Adrenal gland (tissue), 9 donors: ENCODE measurements at regions not wholly inside any gene's neighbourhood (a gene's known extent, or its start where the extent isn't known, plus 50 kb on each side); places are given as distances from the start of the nearest gene placed in this dataset.

Experiments used
- DNase-seq, 7 donors: peaks; one replicate each; pipeline ENCODE4 v3.0.0-alpha.2; 2019 to 2020
- H3K27ac ChIP-seq, 5 donors: fragments of 200-600 bp; sonication (generic) in 4 of 5; 1 replicate in 3 of 5; 2 replicates in 2 of 5; pipeline versions ENCODE4 v1.5.1 to v1.8.0; 2016 to 2020; ENCODE audit warnings: mild to moderate bottlenecking in 1 of 5
- H3K27me3 ChIP-seq: fragments of 200-600 bp; 2 replicates; pipeline ENCODE4 v1.8.0; 2021
- H3K36me3 ChIP-seq, 2 donors: fragments of 200-600 bp; replicated peaks in 1 of 2; 1 replicate in 1 of 2; 2 replicates in 1 of 2; pipeline versions ENCODE4 v1.5.1 to v1.8.0; 2018 to 2022
- H3K4me1 ChIP-seq, 2 donors: fragments of 200-600 bp; replicated peaks in 1 of 2; 1 replicate in 1 of 2; 2 replicates in 1 of 2; pipeline versions ENCODE4 v1.5.1 to v1.8.0; 2018 to 2021
- H3K4me3 ChIP-seq, 4 donors: fragments of 200-600 bp; sonication (generic) in 3 of 4; one replicate each; pipeline ENCODE4 v1.5.1; 2016 to 2018
- H3K9me3 ChIP-seq, 3 donors: fragments of 200-600 bp; sonication (generic) in 1 of 3; replicated peaks in 1 of 3; 1 replicate in 2 of 3; 2 replicates in 1 of 3; pipeline versions ENCODE4 v1.5.1 to v1.8.0; 2016 to 2021
- CTCF ChIP-seq, 6 experiments: fragments of 450-650 bp in 4 of 6; fragments of 200-600 bp in 2 of 6; sonication (generic) in 1 of 6; IDR thresholded peaks; 1 replicate in 5 of 6; 2 replicates in 1 of 6; pipeline versions ENCODE4 v1.5.1 to v1.8.0; 2016 to 2021; ENCODE audit warnings: antibody characterized with exemption in 6 of 6, mild to moderate bottlenecking in 2 of 6, moderate library complexity in 1 of 6
- POLR2A ChIP-seq, 2 donors: fragments of 450-650 bp; IDR thresholded peaks; one replicate each; pipeline ENCODE4 v1.6.1; 2017; ENCODE audit warnings: antibody characterized with exemption in 2 of 2, mild to moderate bottlenecking in 2 of 2, moderate library complexity in 1 of 2
- WGBS, 4 donors: extraction: QIAGEN DNeasy Blood & Tissue Kit in 2 of 4; methylation state at CpG; one replicate each; pipeline versions ENCODE4 v1.1.5 to v1.1.7; 2013 to 2017; 5-methylcytosine and 5-hydroxymethylcytosine counted together
- intact Hi-C, 2 donors: fragments of 100-400 bp; cut with DNase I; formaldehyde crosslinking; loops; one replicate each; pipeline versions ENCODE4 v1.14.1 to v1.15.0; 2022 to 2023
- donor health status: healthy with polysubstance abuse.
- donor health status: Bipolar disorder and iron deficiency.
- donor health status: DM: yes; HTN: yes; CAD: no.
- donor health status: DM: no; HTN: no; CAD: no.
- donor health status: DM: no; HTN: no; CAD: no.

DNA sequence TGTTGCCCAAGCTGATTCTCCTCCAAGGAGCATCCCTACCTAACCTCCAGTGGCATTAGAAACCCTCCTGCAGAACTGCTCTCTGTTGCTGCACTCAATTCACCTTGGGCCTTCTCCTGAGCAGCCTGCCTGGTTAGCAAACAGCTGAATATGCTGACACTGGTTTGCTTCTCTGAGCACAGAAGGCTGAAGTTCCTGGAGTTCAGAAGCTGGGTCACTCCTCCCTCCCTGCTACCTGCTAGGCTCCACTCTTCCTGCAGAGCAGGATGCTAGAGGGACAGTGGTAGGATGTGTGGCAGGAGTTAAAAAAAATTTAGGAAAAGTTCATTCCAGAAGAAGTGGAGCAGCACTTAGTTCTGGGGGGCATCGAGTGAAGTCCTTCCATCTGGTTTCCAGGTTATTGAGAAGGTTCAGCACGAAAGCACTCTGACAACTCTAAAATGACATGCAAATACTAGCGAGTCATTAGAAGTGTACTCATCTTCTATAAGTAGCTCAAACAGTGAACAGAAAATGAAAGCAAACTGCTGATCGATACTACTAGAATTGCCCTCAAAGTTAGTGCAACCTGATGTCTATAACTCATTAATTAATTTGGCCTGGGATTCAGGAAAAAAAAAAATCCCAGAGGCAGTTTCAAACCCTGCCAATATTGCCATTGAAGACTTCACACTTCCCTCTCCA is 293.7 kb downstream of the POU4F1 start:
- no peak for TF ChIP-seq POLR2A (IDR thresholded peaks at IDR 0.05)
- TF ChIP-seq CTCF (IDR thresholded peaks at IDR 0.05), result no peak
- Histone ChIP-seq H3K4me3 (no peak overlapping the region), H3K36me3 (no peaks in the 10 kb centered on the region), H3K27ac (no peak overlapping the region), H3K27me3 (no peaks in the 10 kb centered on the region), H3K4me1 (no peaks in the 10 kb centered on the region), H3K9me3 (no peaks in the 10 kb centered on the region)
- WGBS, 4 donors, result 78 to 94% (median 83%) methylated on average over 4 of the region's 4 CpGs
- no peak for DNase-seq
- intact Hi-C loops, result no loop called here

- intact Hi-C loops, result no loop called here
- WGBS, 4 donors, result 45 to 66% (median 60%) methylated on average over 3 of the region's 3 CpGs
- TF ChIP-seq POLR2A (IDR thresholded peaks at IDR 0.05) (no peak), CTCF (IDR thresholded peaks at IDR 0.05) (no peak)
Observed at GRCh38 chr13:78306519-78307206, 296.7 kb downstream of the POU4F1 start.

DNA sequence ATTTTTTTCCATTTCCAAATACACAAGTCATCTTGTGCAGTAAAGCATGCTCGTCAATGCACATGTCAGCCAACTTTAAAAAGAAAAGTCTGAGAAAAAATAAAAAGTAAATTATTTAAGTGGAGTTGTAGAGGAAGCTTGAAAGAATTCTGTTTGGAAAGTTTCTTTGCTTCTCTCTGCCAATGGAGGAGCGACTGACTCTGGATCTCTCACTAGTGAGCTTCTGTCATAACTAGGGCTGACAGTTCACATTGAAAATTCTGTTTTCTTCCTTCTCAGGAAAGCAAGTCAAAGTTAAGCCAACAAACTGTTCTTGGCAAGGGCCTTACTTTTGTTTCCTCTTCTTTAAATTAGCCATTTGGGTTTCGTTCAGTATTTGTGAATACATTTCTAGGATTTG is 298.2 kb downstream of the POU4F1 start:
- Histone ChIP-seq H3K27me3 (no peaks in the 10 kb centered on the region), H3K36me3 (no peaks in the 10 kb centered on the region), H3K4me3 (no peak overlapping the region), H3K4me1 (no peaks in the 10 kb centered on the region), H3K9me3 (no peaks in the 10 kb centered on the region), H3K27ac (no peak overlapping the region)
- DNase-seq, result no peak
- no peak for TF ChIP-seq POLR2A (IDR thresholded peaks at IDR 0.05)
- intact Hi-C loops, result no loop called here
- 73 to 81% (median 75%) methylated on average over 3 of the region's 3 CpGs for WGBS, 4 donors

More at GRCh38 chr13:78306519-78307206, 296.7 kb downstream of the POU4F1 start:
- H3K27ac ChIP-seq, result no peak overlapping the region
- H3K4me1 ChIP-seq, result no peaks in the 10 kb centered on the region
- H3K27me3 ChIP-seq, result no peaks in the 10 kb centered on the region
- no peak for DNase-seq
- H3K36me3 ChIP-seq, result no peaks in the 10 kb centered on the region
- H3K4me3 ChIP-seq, result no peak overlapping the region
- H3K9me3 ChIP-seq, result no peaks in the 10 kb centered on the region

DNA sequence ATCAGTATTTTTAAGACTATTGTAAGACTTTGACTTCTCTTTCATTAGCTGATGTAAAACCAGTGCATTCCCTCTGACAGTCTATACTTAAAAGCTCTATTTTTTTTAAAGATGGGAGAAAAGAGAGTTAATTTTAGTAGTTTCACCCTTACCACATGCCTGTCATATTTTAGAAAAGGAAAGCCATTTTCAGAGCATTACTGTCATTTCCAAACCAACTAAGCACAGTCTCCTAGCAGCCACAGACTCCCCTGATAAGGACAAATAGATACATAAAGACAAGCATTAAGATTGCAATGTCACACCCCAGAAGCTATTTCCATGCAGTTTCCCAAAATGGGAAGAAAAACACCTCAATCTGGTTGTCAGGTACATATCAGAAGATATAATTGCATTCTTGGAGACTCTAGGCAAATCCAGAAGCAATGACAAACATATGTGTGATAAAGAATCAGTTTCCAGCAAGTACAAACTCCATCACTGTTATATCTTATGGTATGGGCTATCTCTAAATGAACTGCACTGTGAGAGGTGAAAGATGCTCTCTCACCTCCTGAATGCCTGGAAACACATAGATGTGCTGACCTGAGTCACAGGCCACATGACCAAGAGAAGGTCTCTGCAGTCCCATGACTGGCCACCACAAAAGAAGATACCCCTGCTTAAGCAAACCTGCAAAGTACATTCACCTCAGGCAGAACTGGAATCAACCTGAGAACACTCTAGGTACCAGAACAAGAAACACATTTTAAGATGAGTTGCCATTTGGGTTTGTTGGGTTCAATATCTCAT is 303.3 kb downstream of the POU4F1 start:
- TF ChIP-seq CTCF (IDR thresholded peaks at IDR 0.05) (no peak), POLR2A (IDR thresholded peaks at IDR 0.05) (no peak)
- H3K4me1 ChIP-seq, result no peaks in the 10 kb centered on the region

More for the DNA sequence above, 303.3 kb downstream of the POU4F1 start:
- intact Hi-C loops, result no loop called here
- Histone ChIP-seq H3K27me3 (no peaks in the 10 kb centered on the region), H3K27ac (no peak overlapping the region), H3K36me3 (no peaks in the 10 kb centered on the region), H3K9me3 (no peaks in the 10 kb centered on the region), H3K4me3 (no peak overlapping the region)
- DNase-seq, result no peak
